ENCODE measurements at regions not wholly inside any gene's neighbourhood (a gene's known extent, or its start where the extent isn't known, plus 50 kb on each side); places are given as distances from the start of the nearest gene placed in this dataset.

- TF ChIP-seq CTCF (IDR thresholded peaks at IDR 0.05): no peak
Measured at GRCh38 chr6:56820060-56820459, 134.8 kb upstream of the BEND6 start.

- TF ChIP-seq CTCF (IDR thresholded peaks at IDR 0.05): no peak
Measured at GRCh38 chr6:56819604-56820003, 135.3 kb upstream of the BEND6 start.

DNA sequence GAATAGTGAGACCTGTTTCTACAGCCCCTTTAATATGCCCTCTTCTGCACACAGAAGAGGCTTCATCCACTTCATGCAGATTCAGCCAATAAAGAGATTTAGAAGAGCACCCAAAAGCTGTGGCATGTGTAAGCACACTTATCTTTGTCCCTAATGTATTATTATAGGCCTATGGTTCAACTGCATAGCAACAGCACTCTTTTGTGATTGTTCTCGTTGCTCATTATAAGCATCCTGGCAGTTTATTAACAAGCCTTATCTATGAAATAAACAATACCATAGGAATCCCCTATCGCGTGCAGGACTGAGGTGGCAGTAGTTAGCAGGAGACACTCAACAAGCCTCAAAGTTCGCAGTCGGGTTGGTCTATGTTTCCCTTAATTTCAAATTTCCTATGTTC, 138.5 kb upstream of the BEND6 start:
- no peak for TF ChIP-seq CTCF (IDR thresholded peaks at IDR 0.05)

DNA sequence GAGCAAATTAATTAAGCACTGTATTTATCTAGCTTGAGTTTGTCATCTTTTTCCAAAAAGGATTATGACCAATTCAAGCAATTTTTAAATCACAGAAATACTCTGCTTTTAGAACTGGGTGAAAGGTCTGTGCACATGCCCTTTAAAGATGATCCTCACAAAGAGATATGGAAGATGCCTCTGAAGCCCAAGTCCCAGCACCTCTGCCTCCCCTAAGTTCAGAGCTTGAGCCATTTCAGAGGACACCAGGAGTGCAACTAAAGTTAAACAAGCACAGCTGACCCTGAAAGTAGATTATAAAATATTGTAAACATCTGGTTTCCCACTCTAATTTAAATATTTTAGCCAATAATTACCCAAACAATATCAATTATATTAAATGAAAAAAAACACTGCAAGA, 139.5 kb upstream of the BEND6 start:
- no peak for TF ChIP-seq CTCF (IDR thresholded peaks at IDR 0.05)

DNA sequence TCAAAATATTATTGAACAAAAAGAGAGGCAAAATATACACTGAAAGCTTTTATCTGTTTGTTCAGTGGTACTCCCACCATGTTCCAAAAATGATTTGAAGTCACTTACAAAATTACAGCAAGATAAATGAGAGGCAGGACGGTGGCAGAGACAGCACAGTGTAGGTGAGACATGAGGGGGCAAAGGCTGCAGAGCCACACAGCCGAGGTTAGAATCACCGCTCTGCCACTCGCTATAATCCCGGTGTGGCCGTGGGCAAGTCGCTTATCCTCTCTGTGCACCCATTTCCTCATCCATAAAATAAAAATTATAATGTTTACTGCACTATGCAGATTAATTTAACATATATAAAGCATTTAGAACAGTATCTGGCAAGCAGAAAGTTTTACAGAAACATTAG, 140.1 kb upstream of the BEND6 start:
- TF ChIP-seq CTCF (IDR thresholded peaks at IDR 0.05): no peak

- TF ChIP-seq CTCF (IDR thresholded peaks at IDR 0.05): no peak
Measured at GRCh38 chr6:56814308-56814707, 140.6 kb upstream of the BEND6 start.

GRCh38 chr6:56808871-56809359, 146.0 kb upstream of the BEND6 start:
- no peak for TF ChIP-seq CTCF (IDR thresholded peaks at IDR 0.05)

DNA sequence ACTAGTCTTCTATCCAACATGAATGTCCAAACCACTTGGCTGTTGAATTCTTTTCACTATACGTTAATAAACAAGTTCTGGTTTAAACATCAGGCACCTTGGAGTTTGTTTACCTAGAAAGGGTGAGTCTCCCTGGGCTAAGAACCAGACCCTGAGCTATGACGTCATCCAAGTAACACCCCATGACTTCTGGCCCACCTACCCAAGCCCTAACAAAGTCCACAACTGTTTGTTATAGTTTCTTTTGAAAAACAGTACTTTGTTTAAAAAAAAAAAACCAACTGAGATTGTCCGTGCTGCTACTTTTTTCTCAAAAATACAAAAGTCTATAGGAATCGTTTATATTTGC, 146.9 kb upstream of the BEND6 start:
- TF ChIP-seq CTCF (IDR thresholded peaks at IDR 0.05): no peak
